Lower lobe of right lung (tissue), 2 donors: ENCODE measurements at regions not wholly inside any gene's neighbourhood (a gene's known extent, or its start where the extent isn't known, plus 50 kb on each side); places are given as distances from the start of the nearest gene placed in this dataset.

Experiments
- ATAC-seq, 2 donors: fragments of 200-7000 bp; cut with Tn5 transposase; one replicate each; pipeline ENCODE4 v1.9.1; 2020 to 2022; ENCODE audit warnings: mild to moderate bottlenecking in 2 of 2, moderate library complexity in 2 of 2
- DNase-seq: peaks from one replicate; pipeline ENCODE4 v3.0.0-alpha.2; 2020
- H3K27ac ChIP-seq: fragments of 200-600 bp; one replicate; pipeline ENCODE4 v1.8.0; 2022
- H3K27me3 ChIP-seq: fragments of 200-600 bp; one replicate; pipeline ENCODE4 v1.8.0; 2022; ENCODE audit warnings: low read depth
- H3K36me3 ChIP-seq: fragments of 200-600 bp; one replicate; pipeline ENCODE4 v1.8.0; 2022; ENCODE audit warnings: mild to moderate bottlenecking
- H3K4me1 ChIP-seq: fragments of 200-600 bp; one replicate; pipeline ENCODE4 v1.8.0; 2022
- H3K4me3 ChIP-seq: fragments of 200-600 bp; one replicate; pipeline ENCODE4 v1.8.0; 2022; ENCODE audit warnings: mild to moderate bottlenecking
- H3K9me3 ChIP-seq: fragments of 200-600 bp; one replicate; pipeline ENCODE4 v1.8.0; 2022
- CTCF ChIP-seq: fragments of 200-600 bp; IDR thresholded peaks from one replicate; pipeline ENCODE4 v1.8.0; 2022; ENCODE audit warnings: antibody characterized with exemption, mild to moderate bottlenecking
- intact Hi-C: fragments of 100-400 bp; cut with DNase I; formaldehyde crosslinking; loops from one replicate; pipeline ENCODE4 v1.11.0; 2022
- donor health status: DM: no; HTN: yes; CAD: no; lungs with severe emphysema.

DNA sequence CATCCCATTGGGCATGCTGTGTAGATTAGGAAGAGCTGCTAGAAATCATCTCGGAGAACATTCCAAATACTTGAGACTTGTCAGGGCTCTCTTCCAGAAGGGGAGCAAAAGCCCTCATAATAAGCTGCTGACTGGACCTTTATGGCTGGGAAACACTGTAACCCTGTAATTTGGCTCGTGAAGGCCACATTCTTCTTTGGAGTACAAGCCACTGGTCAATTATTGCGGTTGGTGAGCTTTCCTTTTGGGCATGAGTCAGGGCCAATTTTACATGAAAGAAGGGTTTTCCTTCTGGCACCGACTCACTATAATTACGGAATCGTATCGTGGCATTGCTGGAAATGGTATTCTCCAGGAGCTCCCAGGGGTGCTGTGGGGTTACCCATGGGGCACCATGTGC is 434.5 kb upstream of the RGMA start:
- Histone ChIP-seq H3K27ac (no peak overlapping the region), H3K36me3 (no peaks in the 10 kb centered on the region), H3K4me1 (no peaks in the 10 kb centered on the region), H3K9me3 (no peaks in the 10 kb centered on the region), H3K27me3 (no peaks in the 10 kb centered on the region), H3K4me3 (no peak overlapping the region)
- no peak for TF ChIP-seq CTCF
- ATAC-seq (no peak), DNase-seq (no peak)
- intact Hi-C loops, result no loop called here

DNA sequence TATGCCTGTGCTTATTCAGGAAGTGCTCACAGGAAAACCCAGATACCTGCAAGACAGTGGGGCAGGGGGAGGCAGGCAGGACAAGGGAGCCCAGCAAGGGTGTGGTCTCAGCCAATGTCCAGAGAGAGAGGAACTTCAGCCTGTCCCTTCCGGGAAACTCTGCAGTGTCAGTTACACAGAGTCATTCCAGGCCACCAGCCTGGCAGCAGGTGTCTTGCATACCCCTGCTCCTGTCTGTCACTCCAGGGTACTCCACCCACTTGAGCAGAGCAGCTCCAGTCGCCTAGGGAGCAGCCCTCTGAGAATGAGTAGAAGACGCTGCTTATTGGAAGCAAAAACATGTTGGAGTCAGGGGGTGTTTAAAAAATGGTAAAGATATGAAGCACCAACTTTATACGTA is 431.2 kb upstream of the RGMA start:
- H3K36me3 ChIP-seq, result no peaks in the 10 kb centered on the region
- intact Hi-C loops, result no loop called here

DNA sequence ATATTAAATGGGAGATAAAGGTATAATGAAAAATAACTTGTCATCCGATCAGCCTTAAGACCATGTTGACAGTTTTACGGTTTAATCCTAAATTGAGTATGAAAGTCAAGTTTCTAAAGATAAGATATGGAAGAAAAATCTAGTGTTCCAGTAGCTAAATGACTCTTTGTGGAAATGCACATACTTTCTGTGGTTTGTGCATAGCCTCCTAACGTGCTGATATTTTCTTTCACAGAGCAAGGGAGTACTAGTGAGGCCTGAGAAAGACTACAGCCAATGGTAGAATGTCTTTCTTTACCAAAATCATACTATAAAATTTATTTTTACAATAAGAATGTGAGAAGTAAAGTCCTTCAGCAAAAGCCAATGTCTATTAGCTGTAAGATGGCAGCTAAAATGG is 430.6 kb upstream of the RGMA start:
- DNase-seq (no peak), ATAC-seq (no peak)
- no peaks in the 10 kb centered on the region for H3K4me1 ChIP-seq
- no peak overlapping the region for H3K4me3 ChIP-seq
- no peaks in the 10 kb centered on the region for H3K9me3 ChIP-seq
- H3K36me3 ChIP-seq, result no peaks in the 10 kb centered on the region
- no peak for TF ChIP-seq CTCF
- intact Hi-C loops, result no loop called here
- H3K27ac ChIP-seq, result no peak overlapping the region
- no peaks in the 10 kb centered on the region for H3K27me3 ChIP-seq

More for the DNA sequence above, 431.2 kb upstream of the RGMA start:
- DNase-seq (no peak), ATAC-seq (no peak)
- H3K4me3 ChIP-seq, result no peak overlapping the region
- no peak for TF ChIP-seq CTCF
- H3K4me1 ChIP-seq, result no peaks in the 10 kb centered on the region
- H3K9me3 ChIP-seq, result no peaks in the 10 kb centered on the region
- H3K27ac ChIP-seq, result no peak overlapping the region
- H3K27me3 ChIP-seq, result no peaks in the 10 kb centered on the region

DNA sequence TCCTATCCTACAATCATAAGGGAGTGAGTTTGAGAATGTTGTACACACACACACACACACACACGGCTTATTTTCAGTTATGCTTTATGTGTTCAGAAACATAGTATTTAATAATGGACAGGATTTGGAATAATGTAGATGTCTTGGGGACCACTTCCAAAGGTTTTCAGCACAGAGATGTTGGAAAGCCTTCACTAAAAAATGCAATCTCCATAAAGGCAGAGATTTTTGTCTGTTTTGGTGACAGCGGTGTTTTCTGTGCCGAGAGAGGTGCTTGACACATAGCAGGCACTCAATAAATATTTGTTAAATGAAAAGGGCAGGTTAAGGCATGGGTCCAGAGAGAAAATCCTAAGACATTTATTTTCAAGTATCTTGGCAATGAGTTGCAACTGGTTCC is 428.2 kb upstream of the RGMA start:
- Histone ChIP-seq H3K4me1 (no peaks in the 10 kb centered on the region), H3K9me3 (no peaks in the 10 kb centered on the region), H3K4me3 (no peak overlapping the region), H3K36me3 (no peaks in the 10 kb centered on the region), H3K27ac (no peak overlapping the region), H3K27me3 (no peaks in the 10 kb centered on the region)
- no peak for ATAC-seq
- TF ChIP-seq CTCF, result no peak
- no peak for DNase-seq
- intact Hi-C loops, result no loop called here

DNA sequence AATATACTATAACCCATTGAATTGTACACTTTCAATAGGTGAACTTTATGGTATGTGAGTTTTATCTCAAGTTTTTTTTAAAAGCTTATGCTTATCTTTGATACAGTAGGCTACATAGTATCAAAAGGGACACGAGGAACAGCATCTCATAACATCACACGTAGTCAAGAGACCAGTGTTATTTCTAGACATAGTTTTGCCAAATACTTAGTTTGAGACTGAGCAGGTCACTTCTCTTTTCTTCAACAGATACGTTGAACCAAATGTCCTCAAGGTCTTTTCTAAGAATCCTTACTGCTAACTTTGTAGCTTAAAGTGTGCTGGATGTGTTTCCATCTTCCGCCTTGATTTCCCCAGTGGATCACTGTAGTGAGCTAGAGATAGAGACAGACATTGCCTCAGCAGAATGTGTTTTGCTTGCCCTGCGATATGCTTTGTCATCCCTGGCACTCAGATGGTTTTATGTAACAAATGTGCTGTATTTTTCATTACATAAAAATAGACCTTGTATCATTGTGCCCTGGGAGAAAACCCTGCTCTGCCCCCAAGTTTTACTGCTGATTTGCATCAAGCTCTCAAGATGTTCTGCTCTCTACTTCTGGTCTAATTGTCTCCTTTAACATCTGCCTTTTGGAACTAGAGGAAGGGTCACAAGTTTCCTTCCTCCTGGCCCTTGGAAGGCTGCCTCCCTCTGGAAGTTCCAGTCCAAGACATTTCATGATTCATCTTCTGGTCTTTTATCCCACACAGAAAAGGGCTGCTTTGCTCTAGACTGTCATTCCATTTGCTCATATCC is 426.4 kb upstream of the RGMA start:
- Histone ChIP-seq H3K4me3 (no peak overlapping the region), H3K27ac (no peak overlapping the region), H3K27me3 (no peaks in the 10 kb centered on the region), H3K36me3 (no peaks in the 10 kb centered on the region), H3K9me3 (no peaks in the 10 kb centered on the region), H3K4me1 (no peaks in the 10 kb centered on the region)
- intact Hi-C loops, result no loop called here
- no peak for DNase-seq
- TF ChIP-seq CTCF, result no peak
- ATAC-seq, result no peak
